Activated CD4-positive, alpha-beta T cell treated with anti-CD3 and anti-CD28 coated beads, Interleukin-2, Interleukin-4, amounts not matched to agents 100 ng/mL and 50 ng/mL, durations not matched to agents 16 hours and 8 hours (primary cell): ENCODE measurements at regions not wholly inside any gene's neighbourhood (a gene's known extent, or its start where the extent isn't known, plus 50 kb on each side); places are given as distances from the start of the nearest gene placed in this dataset.
"Not testable (repeated sequence)": the region's sequence is repeated elsewhere in the genome, so short reads cannot be mapped to it uniquely, and the experiment has no call there.

Experiments used
- DNase-seq: peaks from one replicate; pipeline ENCODE4 v3.0.0-alpha.2; 2020; ENCODE audit warnings: low spot score

- no peak for DNase-seq
These were observed 266.5 kb upstream of the VLDLR start for GRCh38 chr9:2354856-2355696.

DNA sequence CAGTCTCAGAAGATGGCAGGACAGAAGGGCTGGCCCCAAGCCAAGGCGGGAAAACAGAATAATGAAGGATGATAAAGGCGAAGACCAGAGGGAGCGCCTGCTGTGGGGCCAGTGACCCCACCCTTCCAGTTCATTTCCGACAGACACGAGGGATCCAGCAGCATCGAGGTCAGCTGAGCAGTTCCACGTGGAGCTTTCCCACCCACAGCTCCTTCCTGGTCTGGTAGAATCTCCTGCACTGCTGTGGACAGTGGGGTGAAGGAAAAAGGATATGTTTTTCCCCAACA, 265.9 kb upstream of the VLDLR start:
- no peak for DNase-seq

DNA sequence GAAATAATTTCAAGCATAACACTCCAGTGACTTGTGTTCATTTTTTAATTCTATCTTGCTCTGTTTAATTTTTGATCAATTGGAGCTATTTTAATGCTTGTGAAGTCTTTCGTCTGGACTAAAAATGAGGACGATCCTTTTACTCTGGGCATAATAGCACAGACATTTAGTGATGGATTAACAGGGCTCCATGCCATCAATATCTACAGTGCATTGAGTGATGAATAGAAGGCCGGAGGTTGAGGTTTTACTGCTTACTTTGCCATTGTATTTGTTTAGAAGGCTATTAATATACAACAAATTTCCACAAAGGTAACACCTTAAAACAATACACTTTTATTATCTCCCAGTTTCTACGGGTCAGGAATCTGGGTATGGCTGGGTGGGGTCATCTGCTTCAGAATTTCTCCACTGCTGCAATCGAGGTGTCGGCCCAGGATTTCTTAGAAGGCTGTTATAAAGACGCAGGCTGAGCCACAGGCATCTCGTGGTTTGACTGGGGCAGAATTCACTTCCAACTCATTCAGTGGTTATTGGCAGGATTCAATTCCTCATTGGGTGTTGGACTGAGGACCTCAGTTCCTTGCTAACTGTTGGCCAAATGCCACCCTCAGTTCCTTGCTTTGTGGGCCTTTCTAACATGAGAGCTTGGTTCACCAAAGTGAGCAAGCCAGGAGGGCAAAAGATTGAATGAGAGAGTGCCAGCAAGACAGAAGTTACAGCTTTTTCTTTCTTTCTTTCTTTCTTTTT, 265.4 kb upstream of the VLDLR start:
- DNase-seq = no peak

GRCh38 chr9:2359891-2360471, 261.6 kb upstream of the VLDLR start:
- no peak for DNase-seq

DNA sequence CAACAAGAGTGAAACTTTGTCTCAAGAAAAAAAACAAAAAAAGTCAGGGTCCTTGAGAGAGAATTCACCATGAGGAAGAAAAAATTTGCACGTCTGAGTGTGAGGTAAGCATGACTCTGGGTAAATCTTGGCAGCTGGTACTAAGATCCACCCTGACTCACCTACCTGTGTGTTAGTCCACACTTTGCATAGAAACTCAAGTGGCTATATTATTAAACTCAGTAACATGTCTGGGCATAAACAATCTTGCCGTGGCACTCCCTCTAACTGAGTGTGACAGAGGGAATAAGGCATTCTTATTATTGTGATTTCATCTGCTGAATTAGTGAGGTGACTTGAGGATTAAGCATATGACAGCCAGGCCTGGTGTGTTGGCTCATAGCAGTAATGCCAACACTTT, 259.4 kb upstream of the VLDLR start:
- no peak for DNase-seq

GRCh38 chr9:2363138-2363745, 258.3 kb upstream of the VLDLR start:
- no peak for DNase-seq

- no peak for DNase-seq
These were observed 257.8 kb upstream of the VLDLR start for GRCh38 chr9:2363781-2364180.

- no peak for DNase-seq
These were observed 253.6 kb upstream of the VLDLR start for GRCh38 chr9:2367970-2368369.

GRCh38 chr9:2373648-2374047, 247.9 kb upstream of the VLDLR start:
- DNase-seq = no peak

DNA sequence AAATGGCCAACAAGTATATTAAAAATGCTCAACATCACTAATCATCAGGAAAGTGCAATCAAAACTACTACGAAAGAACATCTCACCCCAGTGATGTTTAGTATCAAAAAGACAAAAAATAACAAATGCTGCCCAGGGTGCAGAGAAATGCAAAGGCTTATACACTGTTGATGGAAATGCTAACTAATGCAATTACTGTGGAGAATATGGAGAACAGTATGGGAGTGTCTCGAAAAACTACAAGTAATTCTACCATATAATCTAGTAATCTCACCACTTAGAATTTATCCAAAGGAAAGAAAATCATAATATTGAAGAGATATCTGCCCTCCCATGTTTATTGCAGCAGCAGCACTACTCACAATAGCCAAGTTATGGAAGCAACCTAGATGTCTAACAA, 246.5 kb upstream of the VLDLR start:
- DNase-seq = no peak

DNA sequence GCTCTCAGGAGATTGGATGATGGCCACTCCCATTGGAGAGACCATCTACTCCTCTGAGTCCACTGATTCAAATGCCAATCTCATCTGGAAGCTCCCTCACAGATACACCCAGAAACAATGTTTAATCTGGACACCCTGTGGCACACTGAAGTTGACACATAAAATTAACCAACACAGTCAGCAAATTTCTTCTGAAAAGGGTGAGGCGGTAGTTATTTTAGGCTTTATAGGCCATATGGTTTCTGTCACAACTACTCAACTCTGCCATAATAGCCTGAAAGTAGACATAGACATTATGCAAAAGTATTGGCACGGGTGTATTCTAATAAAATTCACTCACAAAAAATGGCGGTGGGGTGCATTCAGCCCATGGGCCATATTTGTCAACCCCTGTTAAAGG, 244.5 kb upstream of the VLDLR start:
- no peak for DNase-seq

DNA sequence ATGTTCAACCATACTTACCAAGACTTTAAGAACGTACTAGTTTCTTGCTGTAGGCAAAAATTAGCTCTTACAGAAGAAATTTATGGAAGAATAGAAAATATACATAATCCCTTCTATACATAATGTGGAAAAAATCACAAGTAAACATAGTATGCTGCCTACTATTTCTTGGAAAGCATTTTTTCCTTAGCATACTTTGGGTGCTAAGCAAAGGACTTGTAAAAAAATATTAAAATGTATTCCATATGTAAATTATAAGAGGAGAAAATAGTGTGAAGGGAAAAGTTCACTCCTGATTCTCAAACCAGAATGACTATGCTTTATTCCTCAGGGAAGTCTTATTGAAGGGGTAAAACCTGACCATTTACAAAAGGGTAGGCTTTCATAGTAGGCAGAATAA, 243.8 kb upstream of the VLDLR start:
- no peak for DNase-seq

GRCh38 chr9:2378266-2378665, 243.3 kb upstream of the VLDLR start:
- no peak for DNase-seq

- no peak for DNase-seq
These were observed 242.8 kb upstream of the VLDLR start for GRCh38 chr9:2378816-2379215.

DNA sequence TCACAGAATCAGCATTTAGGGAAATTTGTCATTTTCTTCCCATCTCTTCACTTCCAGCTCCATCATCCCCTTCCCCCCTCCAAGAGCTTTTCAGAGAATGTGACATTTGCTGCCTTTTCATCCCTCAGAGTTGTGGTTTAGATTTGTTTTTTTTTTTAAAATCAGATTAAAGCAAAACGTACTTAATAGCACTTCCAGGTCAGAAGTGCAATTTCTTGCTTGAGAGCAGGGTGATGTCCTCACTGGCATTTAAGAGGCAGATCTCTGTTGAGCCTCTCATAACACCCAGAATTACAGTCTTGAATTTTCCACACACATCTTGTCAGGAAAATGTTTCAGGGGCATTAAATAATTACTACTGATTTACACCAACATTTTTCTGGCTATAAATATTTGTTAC, 236.8 kb upstream of the VLDLR start:
- DNase-seq = no peak

GRCh38 chr9:2385746-2386145, 235.8 kb upstream of the VLDLR start:
- no peak for DNase-seq

GRCh38 chr9:2386566-2386965, 235.0 kb upstream of the VLDLR start:
- DNase-seq = no peak

DNA sequence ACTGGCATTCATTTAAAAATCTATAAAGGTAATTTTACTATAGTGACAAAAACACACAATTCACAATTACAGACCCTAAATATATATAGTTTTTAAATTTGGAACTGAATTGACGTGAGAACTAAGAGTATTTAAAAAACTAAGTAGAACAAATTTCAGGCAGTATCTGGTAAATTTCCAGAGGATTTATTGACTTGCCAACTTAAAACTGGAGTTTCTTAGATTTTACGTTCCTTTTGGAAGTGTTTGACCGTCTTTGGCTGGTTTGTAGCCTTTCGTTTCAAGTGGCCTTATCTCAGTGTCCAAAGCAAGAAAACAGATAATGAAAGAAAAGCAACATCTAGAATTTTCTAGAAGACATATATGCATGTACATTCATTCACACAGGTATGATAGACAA, 234.4 kb upstream of the VLDLR start:
- DNase-seq = no peak

DNA sequence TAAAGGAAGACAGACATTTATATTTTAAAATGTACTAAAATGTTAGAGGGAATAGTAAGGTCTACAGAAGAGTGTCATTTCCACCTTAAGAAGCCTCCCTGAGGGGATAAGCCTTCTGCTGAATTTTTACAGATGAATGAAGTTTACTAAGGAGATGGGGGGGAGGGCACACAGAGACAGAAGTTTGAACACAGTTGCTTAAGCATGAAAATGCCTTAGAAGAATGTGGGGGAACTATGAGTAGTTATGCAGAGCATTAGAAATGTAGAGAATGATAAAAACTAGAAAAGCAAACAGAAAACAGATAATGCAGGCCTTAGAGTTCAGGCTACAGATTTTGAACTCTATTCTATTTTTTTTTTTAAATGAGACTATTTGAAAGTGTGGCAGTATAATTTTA, 232.2 kb upstream of the VLDLR start:
- DNase-seq = no peak

DNA sequence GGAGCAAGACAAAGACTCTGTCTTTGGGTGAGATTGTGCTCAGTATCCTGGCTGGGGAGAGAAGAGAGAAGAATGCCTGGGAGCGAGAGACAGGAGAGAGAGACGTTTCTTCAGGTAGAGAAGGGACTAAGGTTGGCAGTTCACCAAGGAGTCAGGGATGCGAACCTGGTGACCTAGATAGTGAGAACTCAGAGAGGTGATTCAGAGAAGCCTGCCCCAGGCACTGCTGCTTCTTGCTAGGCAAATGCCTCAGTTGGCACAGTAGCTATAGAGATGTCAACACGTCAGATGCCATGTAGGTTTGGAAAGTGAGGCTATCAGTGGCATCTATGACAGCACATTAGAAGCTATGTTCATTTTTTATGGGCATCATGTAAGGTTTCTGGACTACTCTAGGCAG, 231.6 kb upstream of the VLDLR start:
- DNase-seq = no peak

DNA sequence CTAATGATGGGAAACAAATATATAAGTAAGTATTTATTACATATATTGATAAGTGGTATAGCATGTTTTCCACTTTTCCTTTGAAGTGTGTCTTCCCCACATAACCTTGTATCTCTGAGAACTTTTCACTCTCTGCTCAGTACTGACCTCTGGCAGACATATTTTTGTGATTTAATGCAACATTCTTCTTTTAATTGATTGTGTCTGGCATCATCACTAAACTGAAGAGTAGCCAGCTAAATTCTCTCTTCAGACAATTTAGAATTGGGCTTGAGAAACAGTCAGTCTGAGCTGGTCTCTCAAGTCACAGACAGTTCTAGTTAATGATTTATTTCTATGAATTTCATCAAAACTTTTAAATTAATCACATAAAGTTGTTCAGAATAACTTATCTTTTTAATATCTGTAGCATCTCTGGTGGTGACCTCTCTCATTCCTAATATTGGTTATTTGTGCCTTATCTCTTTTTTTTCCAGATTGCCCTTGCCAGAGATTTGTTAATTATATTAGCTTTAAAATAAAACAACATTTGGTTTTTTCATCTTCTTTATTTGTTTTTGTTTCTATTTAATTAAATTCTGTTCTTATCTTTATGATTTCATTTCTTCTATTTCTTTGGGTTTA, 230.0 kb upstream of the VLDLR start:
- DNase-seq = not testable (repeated sequence)

- DNase-seq = not testable (repeated sequence)
These were observed 227.4 kb upstream of the VLDLR start for GRCh38 chr9:2394087-2394741.
